GM18868 (cell line): ENCODE measurements at regions not wholly inside any gene's neighbourhood (a gene's known extent, or its start where the extent isn't known, plus 50 kb on each side); places are given as distances from the start of the nearest gene placed in this dataset.
A peak's percentile ranks its signal among the peaks of the same experiment; 100 is the strongest.
"Not testable (repeated sequence)": the region's sequence is repeated elsewhere in the genome, so short reads cannot be mapped to it uniquely, and the experiment has no call there.

ENCODE experiments used
- ATAC-seq: cut with Tn5 transposase; IDR thresholded peaks from one replicate; pipeline ENCODE4 v1.9.1; 2021; ENCODE audit warnings: mild to moderate bottlenecking, moderate library complexity; ENCODE audit not compliant: unreplicated experiment

DNA sequence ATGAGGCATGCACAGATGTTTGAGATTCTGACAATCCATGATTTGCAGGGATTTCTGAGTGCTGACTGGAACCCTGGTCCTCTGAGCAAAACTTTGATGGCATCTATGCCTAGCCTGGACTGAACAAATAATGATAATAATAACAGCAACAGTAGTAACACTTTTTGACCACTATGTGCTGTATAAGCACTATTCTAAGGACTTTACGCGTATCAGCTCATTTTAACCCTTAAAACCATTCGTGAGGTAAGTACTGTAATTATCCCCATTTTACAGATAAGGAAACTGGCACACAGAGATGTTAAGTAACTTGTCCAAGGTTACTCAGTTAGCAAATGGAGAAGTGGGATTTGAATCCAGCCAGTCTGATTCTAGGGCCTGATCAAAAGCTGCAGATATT is 168.4 kb downstream of the C11orf91 start:
- no peak for ATAC-seq

DNA sequence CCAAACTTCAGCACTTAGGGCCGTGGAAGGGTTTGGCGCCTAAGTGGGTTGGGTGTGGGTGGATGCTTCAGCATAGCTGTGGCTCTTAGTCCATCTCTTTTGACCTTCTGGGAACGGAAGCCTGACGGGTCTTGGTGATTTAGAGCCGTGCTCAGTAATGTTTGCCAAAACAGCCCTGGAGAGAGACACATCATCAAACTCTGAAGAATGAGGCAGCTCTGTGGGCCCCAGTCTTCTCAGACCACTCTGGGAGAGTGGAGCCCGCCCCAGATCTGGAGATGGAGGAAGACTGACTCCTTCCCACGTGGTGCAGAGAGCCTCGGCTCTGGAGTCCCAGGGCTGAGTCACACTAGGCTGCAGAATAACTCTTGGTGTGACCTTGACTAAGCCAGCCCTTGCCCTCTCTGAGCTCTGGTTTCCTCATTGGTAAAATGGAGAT is 168.9 kb downstream of the C11orf91 start:
- ATAC-seq: no peak

- no peak for ATAC-seq
These were observed 169.8 kb downstream of the C11orf91 start for GRCh38 chr11:33530815-33531214.

GRCh38 chr11:33529461-33529860 is 171.2 kb downstream of the C11orf91 start:
- no peak for ATAC-seq

GRCh38 chr11:33527738-33528137 is 172.9 kb downstream of the C11orf91 start:
- ATAC-seq: not testable (repeated sequence)

GRCh38 chr11:33525789-33526188 is 174.8 kb downstream of the C11orf91 start:
- ATAC-seq: peak; percentile 76

DNA sequence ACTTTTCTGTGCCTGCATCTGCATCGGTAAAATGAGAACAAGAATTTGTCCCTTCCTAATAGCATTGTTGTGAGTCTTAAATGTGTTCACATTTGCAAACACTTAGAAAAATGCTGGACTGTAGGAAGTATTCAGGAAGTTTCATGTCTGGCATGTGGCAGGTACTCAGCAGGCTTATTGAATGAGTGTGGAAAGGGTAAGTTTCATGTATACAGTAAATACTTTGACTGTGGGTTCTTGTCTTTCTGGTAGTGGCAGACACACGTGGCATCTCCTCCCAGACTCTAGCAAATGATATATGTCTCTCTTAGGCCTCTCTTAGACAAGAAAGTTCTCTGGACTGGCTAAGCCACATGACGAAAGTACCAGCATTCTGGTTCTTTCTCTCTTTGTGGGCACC is 179.2 kb downstream of the C11orf91 start:
- no peak for ATAC-seq

DNA sequence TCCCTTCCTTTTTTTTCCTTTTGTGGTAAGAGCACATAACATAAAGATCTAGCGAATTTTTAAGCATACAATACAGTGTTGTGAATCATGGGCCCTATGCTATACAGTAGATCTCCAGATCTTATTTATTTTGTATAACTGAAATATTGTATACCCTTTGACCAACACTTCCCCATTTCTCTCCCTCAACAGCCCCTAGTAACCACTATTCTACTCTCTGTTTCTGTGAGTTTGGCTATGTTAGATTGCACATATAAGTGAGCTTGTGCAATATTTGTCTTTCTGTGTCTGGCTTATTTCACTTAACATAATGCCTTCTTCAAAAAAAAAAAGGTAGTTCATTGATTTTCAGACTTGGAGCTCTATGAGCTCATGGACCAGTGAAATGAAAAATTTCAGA is 180.5 kb downstream of the C11orf91 start:
- peak; percentile 71 for ATAC-seq

- ATAC-seq: peak; percentile 60
These were observed 185.3 kb downstream of the C11orf91 start for GRCh38 chr11:33515347-33515746.

DNA sequence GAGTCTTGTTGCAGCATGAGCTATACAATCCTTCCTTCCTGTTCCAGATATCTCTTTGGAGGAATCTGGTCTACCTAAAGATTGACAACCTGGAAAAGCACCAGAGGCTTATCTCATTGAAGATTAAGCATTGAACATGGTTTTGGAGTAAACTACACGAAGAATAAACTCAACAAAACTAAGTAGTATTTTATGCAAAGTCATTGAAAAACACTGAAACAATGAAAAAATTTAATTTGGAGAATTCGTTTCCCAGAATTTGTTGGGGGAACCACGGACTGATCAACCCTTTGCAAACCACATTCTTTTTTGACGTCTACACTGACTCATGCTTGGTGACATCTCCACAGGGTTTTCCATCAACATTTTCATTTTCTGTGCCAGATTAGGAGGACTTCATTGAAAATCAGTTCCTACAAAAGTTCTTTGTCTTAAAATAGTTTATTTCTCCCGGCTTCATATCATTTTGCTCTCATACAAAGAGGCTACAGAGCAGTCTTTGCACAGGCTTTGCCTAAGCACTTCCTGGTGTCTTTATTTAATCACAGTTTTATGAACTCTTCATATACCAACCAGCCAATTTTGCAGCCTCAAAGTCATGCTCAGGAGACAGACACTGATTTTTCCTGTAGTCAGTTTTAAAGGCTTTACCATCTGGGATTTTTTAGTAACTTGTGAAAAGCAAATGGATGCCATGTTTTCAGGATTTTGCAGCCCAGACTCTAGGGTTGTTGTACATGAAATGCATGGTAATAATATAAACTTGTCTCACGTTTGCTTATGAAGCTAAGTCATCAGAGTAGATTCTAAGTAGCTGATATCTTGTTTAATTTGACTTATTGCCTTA is 186.3 kb downstream of the C11orf91 start:
- ATAC-seq: no peak

DNA sequence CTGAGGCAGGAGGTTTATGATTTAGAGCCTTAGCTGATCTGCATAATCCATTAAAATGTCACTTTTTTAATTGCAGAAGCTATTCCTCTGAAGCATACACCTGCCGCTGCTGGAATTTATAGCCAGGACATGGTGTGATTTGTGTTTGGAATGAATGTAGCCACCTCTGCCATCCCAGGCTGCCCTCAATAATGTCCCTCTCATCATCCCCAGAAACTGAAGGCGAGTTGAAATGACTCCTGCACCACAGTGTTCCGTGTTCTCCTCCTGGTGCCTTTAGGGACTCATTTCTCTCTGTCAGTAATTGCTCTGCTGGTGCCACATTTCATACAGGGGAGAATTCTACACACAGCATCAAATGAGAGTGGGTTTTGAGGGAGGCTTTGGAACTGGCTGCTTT is 191.0 kb downstream of the C11orf91 start:
- no peak for ATAC-seq

DNA sequence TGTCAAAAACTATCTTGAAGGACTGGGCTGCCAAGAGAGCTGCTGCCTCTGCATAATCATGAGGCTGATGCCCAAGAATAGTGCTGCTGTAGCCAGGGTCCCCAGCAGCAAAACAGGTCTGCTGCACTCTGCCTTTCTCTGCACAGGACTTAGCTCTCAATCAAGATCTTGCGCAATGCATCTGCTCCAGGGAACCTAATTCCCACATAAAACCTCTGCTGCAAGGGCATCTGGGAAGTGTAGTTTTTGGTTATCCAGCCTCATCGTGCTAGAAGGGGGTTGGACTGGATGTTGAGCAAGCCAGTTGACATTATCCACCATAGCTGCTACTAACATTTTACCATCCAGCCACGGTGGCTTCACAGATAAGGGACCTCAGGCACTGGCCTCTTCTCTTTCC is 192.7 kb downstream of the C11orf91 start:
- ATAC-seq: no peak

DNA sequence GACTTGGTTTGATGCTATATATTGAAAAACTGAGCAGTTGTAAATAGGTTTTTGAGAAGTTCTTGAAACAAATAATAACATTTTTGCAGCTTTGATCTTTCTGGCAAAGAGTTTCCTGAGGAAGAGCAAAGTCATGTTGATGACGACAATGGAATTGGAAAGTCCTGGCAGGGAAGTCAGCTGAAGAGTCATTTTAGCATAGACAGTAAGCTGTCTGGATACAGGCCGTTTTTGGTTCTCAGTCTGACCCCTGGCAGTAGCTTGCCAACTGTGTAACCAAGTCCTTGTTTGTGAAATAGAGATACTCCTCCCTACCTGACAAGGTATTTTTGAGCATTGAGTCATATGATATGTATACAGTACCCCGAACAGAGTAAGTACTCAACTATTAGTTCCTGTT is 193.3 kb downstream of the C11orf91 start:
- ATAC-seq: no peak

- ATAC-seq: no peak
These were observed 195.5 kb downstream of the C11orf91 start for GRCh38 chr11:33505093-33505492.

DNA sequence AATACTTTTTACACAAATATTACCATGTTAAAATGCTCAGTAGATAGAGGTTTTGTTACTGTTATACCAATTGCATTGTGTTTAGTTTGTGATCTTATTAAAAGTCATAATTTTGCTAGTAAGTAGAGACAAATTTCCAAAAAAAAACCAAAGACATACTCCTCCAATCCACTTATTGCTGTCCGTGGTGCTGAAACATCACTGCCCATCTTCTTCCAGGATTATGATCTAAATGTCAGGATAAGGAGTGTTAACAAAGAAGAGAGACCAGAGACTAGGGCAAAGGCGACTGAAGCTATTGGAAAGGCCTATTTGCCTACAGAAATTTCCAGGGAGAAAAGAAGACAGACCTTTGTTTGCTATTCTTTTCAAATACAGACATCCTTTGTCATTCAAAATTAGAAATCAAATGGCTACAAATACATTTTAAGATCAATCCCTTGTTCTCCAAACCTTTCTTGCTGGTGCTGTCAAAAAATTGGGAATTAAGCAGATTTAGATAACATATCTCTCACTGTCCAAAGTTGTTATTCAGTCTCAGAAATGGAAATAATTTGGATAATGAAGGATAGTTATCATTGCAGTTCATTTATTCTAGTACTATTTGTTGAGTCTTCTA is 199.7 kb downstream of the C11orf91 start:
- ATAC-seq: no peak

GRCh38 chr11:33500332-33500731 is 200.3 kb downstream of the C11orf91 start:
- no peak for ATAC-seq

- no peak for ATAC-seq
These were observed 208.0 kb downstream of the C11orf91 start for GRCh38 chr11:33492596-33492995.

- ATAC-seq: no peak
These were observed 209.7 kb downstream of the C11orf91 start for GRCh38 chr11:33490842-33491370.

DNA sequence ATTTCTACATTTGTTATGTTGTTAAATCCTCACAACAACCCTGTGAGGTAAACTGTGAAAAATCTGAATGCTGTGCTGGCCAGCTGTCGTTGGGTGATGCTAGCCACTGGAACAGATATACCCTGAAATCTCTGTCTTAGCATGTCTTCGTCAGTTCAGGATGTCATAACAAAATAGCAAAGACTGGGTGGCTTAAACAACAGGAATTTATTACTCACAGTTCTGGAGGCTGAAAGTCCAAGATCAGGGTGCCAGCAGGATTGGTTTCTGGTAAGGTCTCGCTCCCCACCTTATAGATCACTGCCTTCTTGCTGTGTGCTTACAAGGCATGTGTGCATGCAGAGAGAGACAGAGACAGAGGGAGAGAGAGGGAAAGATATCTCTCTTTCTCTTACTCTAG is 211.7 kb downstream of the C11orf91 start:
- ATAC-seq: no peak

DNA sequence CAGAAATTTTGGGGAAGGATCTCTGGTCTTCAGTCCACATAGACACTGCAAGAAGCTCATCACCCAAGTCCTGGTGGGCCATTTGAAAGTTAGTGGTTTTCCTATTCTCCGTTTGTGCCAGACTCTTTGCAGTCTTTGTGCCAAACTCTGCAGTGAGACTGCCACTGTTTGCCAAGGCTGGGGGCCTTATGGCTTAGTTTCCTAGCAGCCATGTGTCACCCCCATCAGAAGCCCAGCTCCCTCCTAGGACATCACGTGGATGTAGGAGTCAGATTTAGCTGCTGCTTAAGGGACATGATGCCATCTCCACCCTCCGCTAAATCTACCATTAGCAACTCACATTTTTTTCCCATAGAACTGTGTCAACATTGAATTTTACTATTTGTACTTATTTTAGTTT is 220.0 kb downstream of the C11orf91 start:
- no peak for ATAC-seq

- no peak for ATAC-seq
These were observed 221.4 kb downstream of the C11orf91 start for GRCh38 chr11:33479231-33479630.

DNA sequence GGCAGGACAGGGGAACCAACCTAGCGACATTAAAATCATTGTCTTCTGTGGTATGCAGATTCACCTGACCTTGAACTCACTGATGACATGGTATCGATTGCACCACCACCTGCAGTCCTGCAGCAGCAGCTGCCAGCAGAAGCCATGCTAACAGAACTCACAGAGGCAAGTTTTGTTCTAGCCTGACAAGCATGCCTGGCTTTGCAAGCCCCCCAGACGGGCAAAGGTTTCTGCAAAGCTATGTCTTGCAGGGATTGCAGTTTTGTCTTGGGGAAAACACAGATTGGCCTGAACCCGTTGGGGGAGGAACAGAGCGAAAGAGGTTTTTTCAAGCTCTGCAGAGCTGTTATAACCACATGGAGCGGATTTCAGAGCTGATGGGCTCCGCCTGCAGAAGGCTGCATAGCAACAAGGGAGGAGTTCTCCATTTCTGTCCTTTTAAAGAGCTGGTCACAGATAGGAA is 221.0 kb downstream of the HIPK3 start:
- ATAC-seq: peak; percentile 68
